ENCODE measurements at regions not wholly inside any gene's neighbourhood (a gene's known extent, or its start where the extent isn't known, plus 50 kb on each side); places are given as distances from the start of the nearest gene placed in this dataset.

- Histone ChIP-seq H3K4ac (replicated peaks; ENCODE audit: insufficient read length, low read depth, low read length) (no peak overlapping the region), H3K56ac (replicated peaks; ENCODE audit: insufficient read length, low read depth, low read length) (no peak overlapping the region), H4K91ac (replicated peaks; ENCODE audit: insufficient read length, low read length) (no peak overlapping the region), H2BK15ac (ENCODE audit: low read length) (no peak overlapping the region), H3K79me1 (ENCODE audit: low read depth, low read length) (no peaks in the 10 kb centered on the region), H2AK5ac (ENCODE audit: low read depth, low read length) (no peak overlapping the region), H4K20me1 (replicated peaks in 1 of 2; ENCODE audit: control insufficient read depth in 1 of 2, insufficient read depth in 2 of 2, low read length in 2 of 2) (no peaks in the 10 kb centered on the region), H3K4me2 (ENCODE audit: insufficient read depth in 1 of 2, low read depth in 2 of 2, low read length in 2 of 2) (no peak overlapping the region), H3K9ac (replicated peaks in 1 of 4; ENCODE audit: extremely low read depth in 1 of 4, low read depth in 3 of 4, low read length in 3 of 4) (no peak overlapping the region), H3K14ac (ENCODE audit: insufficient read length) (no peak overlapping the region), H3K9me3 (ENCODE audit: insufficient read depth in 2 of 2, low read depth in 1 of 2, low read length in 1 of 2) (no peaks in the 10 kb centered on the region), H2AFZ (ENCODE audit: low read length) (no peak overlapping the region), H3K23me2 (ENCODE audit: low read depth, low read length) (no peaks in the 10 kb centered on the region), H3K36me3 (ENCODE audit: control insufficient read depth in 2 of 4, insufficient read depth in 4 of 4, low read length in 3 of 4) (no peaks in the 10 kb centered on the region), H3K4me1 (replicated peaks in 1 of 4; ENCODE audit: control insufficient read depth in 3 of 4, insufficient read depth in 4 of 4, low read length in 3 of 4) (no peaks in the 10 kb centered on the region), H3K79me2 (ENCODE audit: control insufficient read depth in 1 of 2, insufficient read depth in 2 of 2, low read length in 2 of 2) (no peaks in the 10 kb centered on the region), H3K4me3 (ENCODE audit: extremely low read depth in 1 of 4, insufficient read depth in 2 of 4, low read depth in 3 of 4, low read length in 4 of 4) (no peak overlapping the region), H4K8ac (ENCODE audit: extremely low read depth, insufficient read depth, low read length) (no peak overlapping the region), H2BK12ac (ENCODE audit: low read depth, low read length) (no peak overlapping the region), H2BK120ac (replicated peaks; ENCODE audit: low read depth, low read length) (no peak overlapping the region), H4K5ac (ENCODE audit: insufficient read length, low read depth, low read length) (no peak overlapping the region), H3K27ac (ENCODE audit: low read depth, low read length) (no peak overlapping the region), H3K18ac (ENCODE audit: extremely low read depth, low read length) (no peak overlapping the region), H3K23ac (ENCODE audit: insufficient read length) (no peak overlapping the region), H3K27me3 (replicated peaks in 1 of 4; ENCODE audit: control insufficient read depth in 3 of 4, extremely low read depth in 1 of 4, insufficient read depth in 3 of 4, low read length in 3 of 4) (no peaks in the 10 kb centered on the region), H2BK5ac (ENCODE audit: low read depth, low read length) (no peak overlapping the region), H2BK20ac (ENCODE audit: low read length) (no peak overlapping the region)
- WGBS, 2 experiments (ENCODE audit: extremely low coverage in 1 of 2, insufficient coverage in 1 of 2, insufficient read length in 1 of 2, insufficient replicate concordance in 2 of 2, low coverage in 1 of 2, low lambda C conversion rate in 2 of 2, missing lambda C conversion rate in 1 of 2) = 89% methylated on average over 3 of the region's 3 CpGs; no CpG with 5 or more reads in 1 of the 2 experiments
- FAIRE-seq (no peak), DNase-seq (ENCODE audit: low read depth in 1 of 2, low spot score in 2 of 2) (no peak)
- POLR2A ChIA-PET (ENCODE audit: partially characterized antibody) = no interaction called here
- no peak for TF ChIP-seq ZNF274 (IDR thresholded peaks at IDR 0.05; ENCODE audit: borderline replicate concordance, extremely low read depth, low read length)
- TF ChIP-seq BRCA1 (IDR thresholded peaks at IDR 0.05; ENCODE audit: low read depth, low read length) = no peak
- CTCF ChIA-PET (ENCODE audit: partially characterized antibody) = interaction anchor here (1.1 to 4.6 kb wide), 4 partner anchors 9 to 447 kb away, joined by 3 to 17 read pairs (median 4); no protein-coding TSS in a partner anchor
Observed at GRCh38 chr14:29220566-29220965, 454.0 kb downstream of the FOXG1 start.
